Lower lobe of right lung (tissue), 2 donors: ENCODE measurements at regions not wholly inside any gene's neighbourhood (a gene's known extent, or its start where the extent isn't known, plus 50 kb on each side); places are given as distances from the start of the nearest gene placed in this dataset.
"Not testable (repeated sequence)": the region's sequence is repeated elsewhere in the genome, so short reads cannot be mapped to it uniquely, and the experiment has no call there.

ENCODE experiments used
- ATAC-seq, 2 donors: fragments of 200-7000 bp; cut with Tn5 transposase; one replicate each; pipeline ENCODE4 v1.9.1; 2020 to 2022; ENCODE audit warnings: mild to moderate bottlenecking in 2 of 2, moderate library complexity in 2 of 2
- DNase-seq: peaks from one replicate; pipeline ENCODE4 v3.0.0-alpha.2; 2020
- H3K27ac ChIP-seq: fragments of 200-600 bp; one replicate; pipeline ENCODE4 v1.8.0; 2022
- H3K27me3 ChIP-seq: fragments of 200-600 bp; one replicate; pipeline ENCODE4 v1.8.0; 2022; ENCODE audit warnings: low read depth
- H3K36me3 ChIP-seq: fragments of 200-600 bp; one replicate; pipeline ENCODE4 v1.8.0; 2022; ENCODE audit warnings: mild to moderate bottlenecking
- H3K4me1 ChIP-seq: fragments of 200-600 bp; one replicate; pipeline ENCODE4 v1.8.0; 2022
- H3K4me3 ChIP-seq: fragments of 200-600 bp; one replicate; pipeline ENCODE4 v1.8.0; 2022; ENCODE audit warnings: mild to moderate bottlenecking
- H3K9me3 ChIP-seq: fragments of 200-600 bp; one replicate; pipeline ENCODE4 v1.8.0; 2022
- CTCF ChIP-seq: fragments of 200-600 bp; IDR thresholded peaks from one replicate; pipeline ENCODE4 v1.8.0; 2022; ENCODE audit warnings: antibody characterized with exemption, mild to moderate bottlenecking
- intact Hi-C: fragments of 100-400 bp; cut with DNase I; formaldehyde crosslinking; loops from one replicate; pipeline ENCODE4 v1.11.0; 2022
- donor health status: DM: no; HTN: yes; CAD: no; lungs with severe emphysema.

- H3K9me3 ChIP-seq: no peaks in the 10 kb centered on the region
- intact Hi-C loops: no loop called here
- H3K4me1 ChIP-seq: no peaks in the 10 kb centered on the region
- TF ChIP-seq CTCF: no peak
- no peaks in the 10 kb centered on the region for H3K27me3 ChIP-seq
- no peak for ATAC-seq
- no peak overlapping the region for H3K27ac ChIP-seq
- DNase-seq: no peak
- H3K4me3 ChIP-seq: no peak overlapping the region
- no peaks in the 10 kb centered on the region for H3K36me3 ChIP-seq
These were observed 83.5 kb upstream of the SIM2 start for GRCh38 chr21:36615274-36615964.

GRCh38 chr21:36616773-36617172 is 82.1 kb upstream of the SIM2 start:
- H3K9me3 ChIP-seq, H3K4me3 ChIP-seq, H3K27me3 ChIP-seq, ATAC-seq, H3K4me1 ChIP-seq, H3K27ac ChIP-seq, intact Hi-C loops, DNase-seq, H3K36me3 ChIP-seq: not testable (repeated sequence)

GRCh38 chr21:36621794-36622193 is 77.1 kb upstream of the SIM2 start:
- intact Hi-C loops, H3K4me3 ChIP-seq, H3K27ac ChIP-seq, H3K36me3 ChIP-seq, H3K27me3 ChIP-seq, DNase-seq, H3K4me1 ChIP-seq, H3K9me3 ChIP-seq, ATAC-seq: not testable (repeated sequence)

- Histone ChIP-seq H3K36me3 (no peaks in the 10 kb centered on the region), H3K4me1 (no peaks in the 10 kb centered on the region), H3K9me3 (no peaks in the 10 kb centered on the region), H3K4me3 (no peak overlapping the region), H3K27me3 (peaks cover 7% of the 10 kb centered on the region), H3K27ac (no peak overlapping the region)
- DNase-seq (no peak), ATAC-seq (no peak)
- intact Hi-C loops: no loop called here
- TF ChIP-seq CTCF: no peak
These were observed 74.8 kb upstream of the SIM2 start for GRCh38 chr21:36624105-36624504.

- no peak for TF ChIP-seq CTCF
- Histone ChIP-seq H3K36me3 (no peaks in the 10 kb centered on the region), H3K27me3 (peaks cover 7% of the 10 kb centered on the region), H3K27ac (no peak overlapping the region), H3K4me3 (no peak overlapping the region), H3K4me1 (no peaks in the 10 kb centered on the region), H3K9me3 (no peaks in the 10 kb centered on the region)
- DNase-seq (no peak), ATAC-seq (no peak)
- intact Hi-C loops: no loop called here
These were observed 72.1 kb upstream of the SIM2 start for GRCh38 chr21:36626791-36627190.

- intact Hi-C loops: no loop called here
- Histone ChIP-seq H3K27me3 (peaks cover 7% of the 10 kb centered on the region), H3K36me3 (no peaks in the 10 kb centered on the region), H3K4me3 (no peak overlapping the region), H3K4me1 (no peaks in the 10 kb centered on the region), H3K9me3 (no peaks in the 10 kb centered on the region), H3K27ac (no peak overlapping the region)
- no peak for ATAC-seq
- no peak for TF ChIP-seq CTCF
- DNase-seq: no peak
These were observed 71.7 kb upstream of the SIM2 start for GRCh38 chr21:36627242-36627641.

GRCh38 chr21:36628106-36628505 is 70.8 kb upstream of the SIM2 start:
- DNase-seq: no peak
- H3K9me3 ChIP-seq: no peaks in the 10 kb centered on the region
- H3K27ac ChIP-seq: no peak overlapping the region
- no peaks in the 10 kb centered on the region for H3K4me1 ChIP-seq
- no peak overlapping the region for H3K4me3 ChIP-seq
- H3K27me3 ChIP-seq: peaks cover 7% of the 10 kb centered on the region
- ATAC-seq: no peak
- no peaks in the 10 kb centered on the region for H3K36me3 ChIP-seq
- TF ChIP-seq CTCF: no peak
- intact Hi-C loops: no loop called here
